DND-41 (cell line): ENCODE measurements at regions not wholly inside any gene's neighbourhood (a gene's known extent, or its start where the extent isn't known, plus 50 kb on each side); places are given as distances from the start of the nearest gene placed in this dataset.

Experiments
- CTCF ChIP-seq: IDR thresholded peaks from 2 replicates; pipeline ENCODE4 v1.5.1; 2012; ENCODE audit warnings: borderline replicate concordance, low read length, moderate library complexity, mild to moderate bottlenecking; ENCODE audit not compliant: poor library complexity, severe bottlenecking; ENCODE audit errors: extremely low read depth
- EZH2 ChIP-seq: IDR thresholded peaks from 3 replicates; pipeline ENCODE4 v1.6.1; 2012; ENCODE audit warnings: borderline replicate concordance, low read depth, mild to moderate bottlenecking, moderate library complexity, low read length, inconsistent platforms; ENCODE audit not compliant: severe bottlenecking

GRCh38 chr4:184313058-184313581 is 95.4 kb upstream of the ENPP6 start:
- TF ChIP-seq CTCF = no peak
- no peak for TF ChIP-seq EZH2
